GM23338 (cell line): ENCODE measurements at regions not wholly inside any gene's neighbourhood (a gene's known extent, or its start where the extent isn't known, plus 50 kb on each side); places are given as distances from the start of the nearest gene placed in this dataset.

Experiments used
- ATAC-seq: fragments of 200-7000 bp; cut with Tn5 transposase; 3 replicates; pipeline ENCODE4 v1.9.1; 2020
- DNase-seq: peaks from one replicate; pipeline ENCODE4 v3.0.0-alpha.2; 2015; ENCODE audit warnings: low spot score
- H2AFZ ChIP-seq: fragments of 200-600 bp; sonication (generic); 2 replicates; pipeline ENCODE4 v1.8.0; 2016; ENCODE audit warnings: antibody characterized with exemption, mild to moderate bottlenecking, moderate library complexity
- H3F3A ChIP-seq: fragments of 200-600 bp; sonication (generic); replicated peaks from 2 replicates; pipeline ENCODE4 v1.8.0; 2017; ENCODE audit warnings: antibody characterized with exemption, mixed run types, low read depth
- H3K27ac ChIP-seq: fragments of 200-600 bp; sonication (generic); 2 replicates; pipeline ENCODE4 v1.6.1; 2016; ENCODE audit warnings: low read depth
- H3K27me3 ChIP-seq: fragments of 200-600 bp; sonication (generic); 2 replicates; pipeline ENCODE4 v1.8.0; 2016; ENCODE audit warnings: mild to moderate bottlenecking, mixed run types, moderate library complexity; ENCODE audit not compliant: insufficient read depth
- H3K36me3 ChIP-seq: fragments of 200-600 bp; sonication (generic); 2 replicates; pipeline ENCODE4 v1.8.0; 2016; ENCODE audit warnings: mild to moderate bottlenecking; ENCODE audit not compliant: insufficient read depth
- H3K4me1 ChIP-seq: fragments of 200-600 bp; sonication (generic); 2 replicates; pipeline ENCODE4 v1.8.0; 2016; ENCODE audit warnings: mild to moderate bottlenecking, moderate library complexity; ENCODE audit not compliant: insufficient read depth
- H3K4me2 ChIP-seq: fragments of 200-600 bp; sonication (generic); 2 replicates; pipeline ENCODE4 v1.7.1; 2017; ENCODE audit warnings: mixed run types
- H3K4me3 ChIP-seq: fragments of 200-600 bp; sonication (generic); 2 replicates; pipeline ENCODE4 v1.6.1; 2016; ENCODE audit warnings: mixed run types
- H3K79me2 ChIP-seq: fragments of 200-600 bp; sonication (generic); replicated peaks from 2 replicates; pipeline ENCODE4 v1.8.0; 2017; ENCODE audit warnings: mild to moderate bottlenecking; ENCODE audit not compliant: insufficient read depth
- H3K9me2 ChIP-seq: fragments of 200-600 bp; sonication (generic); 2 replicates; pipeline ENCODE4 v1.8.0; 2017; ENCODE audit not compliant: insufficient read depth
- H4K20me1 ChIP-seq: fragments of 200-600 bp; sonication (generic); replicated peaks from 2 replicates; pipeline ENCODE4 v1.8.0; 2017; ENCODE audit warnings: mild to moderate bottlenecking; ENCODE audit not compliant: insufficient read depth
- H3K27ac Mint-ChIP-seq: 2 replicates; pipeline ENCODE4 v1.8.0; 2020; ENCODE audit warnings: inconsistent platforms, mild to moderate bottlenecking, moderate library complexity, mixed read lengths
- H3K27me3 Mint-ChIP-seq: 3 replicates; pipeline ENCODE4 v1.8.0; 2022; ENCODE audit warnings: low read depth, mild to moderate bottlenecking, moderate library complexity, mixed read lengths, inconsistent platforms; ENCODE audit not compliant: insufficient read depth, poor library complexity
- H3K36me3 Mint-ChIP-seq: 3 replicates; pipeline ENCODE4 v1.8.0; 2021; ENCODE audit warnings: low read depth, mild to moderate bottlenecking, inconsistent platforms, moderate library complexity, mixed read lengths
- H3K4me1 Mint-ChIP-seq: 3 replicates; pipeline ENCODE4 v1.8.0; 2020; ENCODE audit warnings: mild to moderate bottlenecking, inconsistent platforms, mixed read lengths
- H3K4me3 Mint-ChIP-seq: 3 replicates; pipeline ENCODE4 v1.8.0; 2021; ENCODE audit warnings: moderate library complexity, mild to moderate bottlenecking, inconsistent platforms, mixed read lengths
- H3K9me3 Mint-ChIP-seq: 3 replicates; pipeline ENCODE4 v1.8.0; 2020; ENCODE audit warnings: moderate library complexity, mild to moderate bottlenecking, inconsistent platforms, mixed read lengths
- CREB1 ChIP-seq: fragments of 250-450 bp; sonication (Bioruptor Pico); IDR thresholded peaks from 2 replicates; pipeline ENCODE4 v1.5.0; 2020; ENCODE audit warnings: low read depth, mild to moderate bottlenecking, moderate library complexity
- ETS1 ChIP-seq: IDR thresholded peaks from 2 replicates; pipeline ENCODE4 v1.6.1; 2016; ENCODE audit warnings: antibody characterized with exemption
- EZH2 ChIP-seq: fragments of 200-600 bp; sonication (generic); IDR thresholded peaks from one replicate; pipeline ENCODE4 v1.8.0; 2017; ENCODE audit warnings: antibody characterized with exemption, mild to moderate bottlenecking, low read depth; ENCODE audit not compliant: unreplicated experiment
- EZH2phosphoT487 ChIP-seq: fragments of 200-600 bp; sonication (generic); IDR thresholded peaks from one replicate; pipeline ENCODE4 v1.8.1; 2018; ENCODE audit warnings: antibody characterized with exemption; ENCODE audit not compliant: unreplicated experiment
- JUNB ChIP-seq: IDR thresholded peaks from one replicate; pipeline ENCODE4 v1.6.1; 2016; ENCODE audit warnings: antibody characterized with exemption; ENCODE audit not compliant: unreplicated experiment
- NANOG ChIP-seq: IDR thresholded peaks from 2 replicates; pipeline ENCODE4 v1.6.1; 2016; ENCODE audit warnings: antibody characterized with exemption, borderline replicate concordance
- POLR2AphosphoS5 ChIP-seq: IDR thresholded peaks from 2 replicates; pipeline ENCODE4 v1.6.1; 2016; ENCODE audit warnings: antibody characterized with exemption, low read depth
- STAT1 ChIP-seq: IDR thresholded peaks from one replicate; pipeline ENCODE4 v1.6.1; 2016; ENCODE audit warnings: antibody characterized with exemption; ENCODE audit not compliant: unreplicated experiment
- ZNF114 ChIP-seq: fragments of 250-450 bp; sonication (Bioruptor Pico); IDR thresholded peaks from 2 replicates; pipeline ENCODE4 v1.5.0; 2020; ENCODE audit warnings: mild to moderate bottlenecking, moderate library complexity
- ZNF331 ChIP-seq: fragments of 250-450 bp; sonication (Bioruptor Pico); IDR thresholded peaks from 2 replicates; pipeline ENCODE4 v1.5.0; 2020; ENCODE audit warnings: low read depth, mild to moderate bottlenecking, moderate library complexity
- TF ChIP-seq, protein P1 (sequence below): IDR thresholded peaks from one replicate; pipeline ENCODE4 v1.6.1; 2018; ENCODE audit warnings: antibody characterized with exemption; ENCODE audit not compliant: unreplicated experiment

GRCh38 chr16:86786994-86787393, 208.6 kb downstream of the FOXL1 start:
- Mint-ChIP-seq H3K27ac (no peak overlapping the region), H3K9me3 (no peaks in the 10 kb centered on the region), H3K36me3 (no peaks in the 10 kb centered on the region), H3K4me1 (peaks cover 34% of the 10 kb centered on the region), H3K4me3 (no peak overlapping the region), H3K27me3 (peaks cover 4% of the 10 kb centered on the region)
- TF ChIP-seq EZH2phosphoT487 (no peak), JUNB (no peak)
- TF ChIP-seq, protein P1, sequence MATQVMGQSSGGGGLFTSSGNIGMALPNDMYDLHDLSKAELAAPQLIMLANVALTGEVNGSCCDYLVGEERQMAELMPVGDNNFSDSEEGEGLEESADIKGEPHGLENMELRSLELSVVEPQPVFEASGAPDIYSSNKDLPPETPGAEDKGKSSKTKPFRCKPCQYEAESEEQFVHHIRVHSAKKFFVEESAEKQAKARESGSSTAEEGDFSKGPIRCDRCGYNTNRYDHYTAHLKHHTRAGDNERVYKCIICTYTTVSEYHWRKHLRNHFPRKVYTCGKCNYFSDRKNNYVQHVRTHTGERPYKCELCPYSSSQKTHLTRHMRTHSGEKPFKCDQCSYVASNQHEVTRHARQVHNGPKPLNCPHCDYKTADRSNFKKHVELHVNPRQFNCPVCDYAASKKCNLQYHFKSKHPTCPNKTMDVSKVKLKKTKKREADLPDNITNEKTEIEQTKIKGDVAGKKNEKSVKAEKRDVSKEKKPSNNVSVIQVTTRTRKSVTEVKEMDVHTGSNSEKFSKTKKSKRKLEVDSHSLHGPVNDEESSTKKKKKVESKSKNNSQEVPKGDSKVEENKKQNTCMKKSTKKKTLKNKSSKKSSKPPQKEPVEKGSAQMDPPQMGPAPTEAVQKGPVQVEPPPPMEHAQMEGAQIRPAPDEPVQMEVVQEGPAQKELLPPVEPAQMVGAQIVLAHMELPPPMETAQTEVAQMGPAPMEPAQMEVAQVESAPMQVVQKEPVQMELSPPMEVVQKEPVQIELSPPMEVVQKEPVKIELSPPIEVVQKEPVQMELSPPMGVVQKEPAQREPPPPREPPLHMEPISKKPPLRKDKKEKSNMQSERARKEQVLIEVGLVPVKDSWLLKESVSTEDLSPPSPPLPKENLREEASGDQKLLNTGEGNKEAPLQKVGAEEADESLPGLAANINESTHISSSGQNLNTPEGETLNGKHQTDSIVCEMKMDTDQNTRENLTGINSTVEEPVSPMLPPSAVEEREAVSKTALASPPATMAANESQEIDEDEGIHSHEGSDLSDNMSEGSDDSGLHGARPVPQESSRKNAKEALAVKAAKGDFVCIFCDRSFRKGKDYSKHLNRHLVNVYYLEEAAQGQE, result no peak
- Histone ChIP-seq H3K4me3 (no peak overlapping the region), H3K27ac (no peak overlapping the region), H2AFZ (no peak overlapping the region), H3K9me2 (no peaks in the 10 kb centered on the region), H3K36me3 (no peaks in the 10 kb centered on the region), H3K79me2 (no peaks in the 10 kb centered on the region), H3K27me3 (no peaks in the 10 kb centered on the region), H3K4me2 (no peak overlapping the region), H3F3A (no peaks in the 10 kb centered on the region), H3K4me1 (peaks cover 9% of the 10 kb centered on the region; the same call in 1 of the 2 replicates), H4K20me1 (no peaks in the 10 kb centered on the region)
- ATAC-seq (no peak), DNase-seq (no peak)

DNA sequence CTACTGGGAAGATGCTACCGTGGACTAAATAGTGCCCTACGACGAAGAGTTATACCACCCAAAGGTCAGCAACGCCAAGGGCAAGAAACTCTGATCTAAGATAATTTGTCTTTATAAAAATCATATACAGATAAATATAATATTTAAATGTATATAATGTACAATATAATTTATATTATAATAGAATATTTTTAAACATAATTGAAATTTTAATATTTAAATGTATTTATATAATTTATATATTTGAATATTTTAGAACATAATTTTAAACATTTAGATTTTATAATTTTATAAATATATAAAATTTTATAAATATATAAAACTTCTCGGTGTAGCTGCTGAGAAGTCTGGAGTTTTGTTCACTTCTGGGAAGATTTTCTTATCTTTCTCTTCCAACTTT, 209.2 kb downstream of the FOXL1 start:
- no peaks in the 10 kb centered on the region for H3K9me2 ChIP-seq
- DNase-seq (no peak), ATAC-seq (no peak)
- no peak overlapping the region for H2AFZ ChIP-seq
- no peaks in the 10 kb centered on the region for H3F3A ChIP-seq
- no peaks in the 10 kb centered on the region for H3K79me2 ChIP-seq
- peaks cover 9% of the 10 kb centered on the region; the same call in 1 of the 2 replicates for H3K4me1 ChIP-seq
- no peaks in the 10 kb centered on the region for H3K36me3 ChIP-seq
- peaks cover 39% of the 10 kb centered on the region for H3K4me1 Mint-ChIP-seq
- no peak overlapping the region for H3K27ac ChIP-seq
- H3K4me3 Mint-ChIP-seq, result no peak overlapping the region
- H3K36me3 Mint-ChIP-seq, result no peaks in the 10 kb centered on the region
- H3K27me3 Mint-ChIP-seq, result peaks cover 4% of the 10 kb centered on the region
- no peak overlapping the region for H3K27ac Mint-ChIP-seq
- H3K4me2 ChIP-seq, result no peak overlapping the region
- no peaks in the 10 kb centered on the region for H3K27me3 ChIP-seq
- no peaks in the 10 kb centered on the region for H4K20me1 ChIP-seq
- H3K4me3 ChIP-seq, result no peak overlapping the region
- H3K9me3 Mint-ChIP-seq, result no peaks in the 10 kb centered on the region
- TF ChIP-seq EZH2, result no peak
- TF ChIP-seq, protein P1, result no peak
- TF ChIP-seq JUNB, result no peak
- TF ChIP-seq ZNF114 (CRISPR knock-in tag), result no peak
- TF ChIP-seq ETS1, result no peak
- no peak for TF ChIP-seq POLR2AphosphoS5
- TF ChIP-seq CREB1, result no peak
- TF ChIP-seq ZNF331 (CRISPR knock-in tag), result no peak
- no peak for TF ChIP-seq NANOG
- TF ChIP-seq STAT1, result no peak
